HCT116 (cell line): ENCODE measurements at regions not wholly inside any gene's neighbourhood (a gene's known extent, or its start where the extent isn't known, plus 50 kb on each side); places are given as distances from the start of the nearest gene placed in this dataset.
A peak's percentile ranks its signal among the peaks of the same experiment; 100 is the strongest.

Experiments
- ATAC-seq: fragments of 200-7000 bp; cut with Tn5 transposase; 2 replicates; pipeline ENCODE4 v1.9.1; 2020; ENCODE audit warnings: mild to moderate bottlenecking, moderate library complexity
- BruUV-seq: library from RNA; stranded (reverse); fragments of 400-500 nt; replicated peaks from 2 replicates; lab custom pipeline; 2021; lab: Mats Ljungman, UMichigan
- CTCF ChIA-PET: fragments of 300-600 bp; sonication (Branson Sonifier 250); formaldehyde crosslinking; loops from one replicate; lab custom pipeline; 2021; ENCODE audit warnings: antibody characterized with exemption; lab: Charles Lee
- POLR2A ChIA-PET: fragments of 300-600, 350-600 bp; sonication (Branson Sonifier 250); formaldehyde crosslinking; loops from one replicate; lab custom pipeline; 2021; ENCODE audit warnings: antibody characterized with exemption; lab: Charles Lee
- RAD21 ChIA-PET, 2 experiments: fragments of 300-600 bp; sonication (Branson Sonifier 250); formaldehyde crosslinking; loops; one replicate each; lab custom pipeline; 2023; ENCODE audit warnings: low total read pairs in 2 of 2; ENCODE audit not compliant: uncharacterized antibody in 2 of 2, unreplicated experiment in 2 of 2, low non-redundant PET in 1 of 2; lab: Charles Lee
- DNase-seq: peaks from one replicate; pipeline ENCODE4 v3.0.0-alpha.2; 2010; ENCODE audit warnings: low read depth, low spot score
- H2AFZ ChIP-seq: fragments of 200-600 bp; shearing (Covaris generic), sonication (generic); 2 replicates; pipeline ENCODE4 v1.6.1; 2017; ENCODE audit warnings: low read depth, mixed run types, mixed read lengths, antibody characterized with exemption, low read length; ENCODE audit not compliant: poor library complexity, severe bottlenecking
- H3K27ac ChIP-seq: 2 replicates; pipeline ENCODE4 v1.5.1; 2012; ENCODE audit warnings: low read depth, low read length
- H3K27me3 ChIP-seq: fragments of 200-600 bp; sonication (generic); 2 replicates; pipeline ENCODE4 v1.6.1; 2016; ENCODE audit warnings: mixed run types, low read length, mixed read lengths; ENCODE audit not compliant: insufficient read depth
- H3K36me3 ChIP-seq, 2 experiments: fragments of 200-500 bp in 1 of 2; fragments of 200-600 bp in 1 of 2; sonication (Bioruptor generic) in 1 of 2; sonication (generic) in 1 of 2; 2 replicates each; pipeline versions ENCODE4 v1.5.1 to v1.6.1; 2014 to 2016; ENCODE audit warnings: low read length in 2 of 2, inconsistent platforms in 1 of 2, mixed read lengths in 1 of 2, mixed run types in 1 of 2; ENCODE audit not compliant: insufficient read depth in 2 of 2, control insufficient read depth in 1 of 2
- H3K4me1 ChIP-seq, 2 experiments: fragments of 200-600 bp in 1 of 2; sonication (generic) in 1 of 2; 2 replicates each; pipeline versions ENCODE4 v1.5.1 to v1.6.1; 2012 to 2017; ENCODE audit warnings: low read length in 2 of 2, inconsistent platforms in 1 of 2, mild to moderate bottlenecking in 1 of 2, mixed read lengths in 1 of 2, mixed run types in 1 of 2, moderate library complexity in 1 of 2; ENCODE audit not compliant: insufficient read depth in 2 of 2, control insufficient read depth in 1 of 2
- H3K4me2 ChIP-seq: fragments of 200-600 bp; sonication (generic); 2 replicates; pipeline ENCODE4 v1.6.1; 2017; ENCODE audit warnings: mixed run types, low read length, mixed read lengths
- H3K4me3 ChIP-seq, 2 experiments: fragments of 200-600 bp in 1 of 2; sonication (generic) in 1 of 2; replicated peaks in 1 of 2; 2 replicates each; pipeline ENCODE4 v1.5.1; 2011 to 2016; ENCODE audit warnings: low read length in 2 of 2, control low read depth in 1 of 2, low read depth in 1 of 2, mild to moderate bottlenecking in 1 of 2, mixed read lengths in 1 of 2, mixed run types in 1 of 2
- H3K79me2 ChIP-seq: fragments of 200-600 bp; sonication (generic); 2 replicates; pipeline ENCODE4 v1.6.1; 2017; ENCODE audit warnings: mild to moderate bottlenecking, mixed run types, low read length, moderate library complexity, mixed read lengths; ENCODE audit not compliant: insufficient read depth
- H3K9ac ChIP-seq: fragments of 200-600 bp; sonication (generic); 2 replicates; pipeline ENCODE4 v1.6.1; 2016; ENCODE audit warnings: low read length, mixed read lengths
- H3K9me2 ChIP-seq: fragments of 200-600 bp; sonication (generic), shearing (Covaris generic); 2 replicates; pipeline ENCODE4 v1.6.1; 2017; ENCODE audit warnings: mixed run types, mild to moderate bottlenecking, moderate library complexity; ENCODE audit not compliant: insufficient read depth
- H3K9me3 ChIP-seq, 2 experiments: fragments of 200-500 bp in 1 of 2; fragments of 200-600 bp in 1 of 2; sonication (Bioruptor generic) in 1 of 2; sonication (generic) in 1 of 2; 2 replicates each; pipeline ENCODE4 v1.6.1; 2014 to 2017; ENCODE audit warnings: low read length in 2 of 2, mixed read lengths in 2 of 2, inconsistent platforms in 1 of 2, low read depth in 1 of 2, mild to moderate bottlenecking in 1 of 2, mixed run types in 1 of 2, moderate library complexity in 1 of 2; ENCODE audit not compliant: control insufficient read depth in 1 of 2, insufficient read depth in 1 of 2
- H4K20me1 ChIP-seq: fragments of 200-600 bp; sonication (generic), shearing (Covaris generic); 2 replicates; pipeline ENCODE4 v1.6.1; 2017; ENCODE audit warnings: mixed run types, mild to moderate bottlenecking, moderate library complexity; ENCODE audit not compliant: insufficient read depth
- CBX3 ChIP-seq: IDR thresholded peaks from 2 replicates; pipeline ENCODE4 v1.6.1; 2012; ENCODE audit warnings: low read depth
- CEBPB ChIP-seq: IDR thresholded peaks from 2 replicates; pipeline ENCODE4 v1.6.1; 2012; ENCODE audit warnings: low read depth
- JUND ChIP-seq: IDR thresholded peaks from 2 replicates; pipeline ENCODE4 v1.6.1; 2012
- POLR2A ChIP-seq: IDR thresholded peaks from 2 replicates; pipeline ENCODE4 v1.7.0; 2011; ENCODE audit warnings: borderline replicate concordance; ENCODE audit not compliant: insufficient read depth, insufficient read length; ENCODE audit errors: extremely low read depth
- POLR2AphosphoS5 ChIP-seq: IDR thresholded peaks from 2 replicates; pipeline ENCODE4 v1.6.1; 2011; ENCODE audit warnings: mild to moderate bottlenecking, low read depth, low read length, moderate library complexity
- RAD21 ChIP-seq: IDR thresholded peaks from 2 replicates; pipeline ENCODE4 v1.6.1; 2012; ENCODE audit warnings: low read depth, mild to moderate bottlenecking
- YY1 ChIP-seq: IDR thresholded peaks from 2 replicates; pipeline ENCODE4 v1.6.1; 2011; ENCODE audit warnings: low read length, low read depth, moderate library complexity, mild to moderate bottlenecking; ENCODE audit not compliant: insufficient replicate concordance; ENCODE audit errors: extremely low read depth
- intact Hi-C: fragments of 100-400 bp; cut with micrococcal nuclease; formaldehyde crosslinking; loops from 2 replicates; pipeline ENCODE4 v1.10.0; 2022
- TF ChIP-seq, protein P1 (sequence below): IDR thresholded peaks from 2 replicates; pipeline ENCODE4 v1.6.1; 2012
- TF ChIP-seq, protein P2 (sequence below), 3 experiments: fragments of 200-600 bp in 1 of 3; sonication (generic) in 1 of 3; IDR thresholded peaks in 2 of 3; conservative IDR thresholded peaks in 1 of 3; 2 replicates each; pipeline ENCODE4 v1.5.1; 2012 to 2017; ENCODE audit warnings: low read depth in 2 of 3, low read length in 2 of 3, antibody characterized with exemption in 1 of 3, borderline replicate concordance in 1 of 3, control low read depth in 1 of 3, mild to moderate bottlenecking in 1 of 3, mixed read lengths in 1 of 3, mixed run types in 1 of 3, moderate library complexity in 1 of 3; ENCODE audit not compliant: insufficient read depth in 1 of 3

DNA sequence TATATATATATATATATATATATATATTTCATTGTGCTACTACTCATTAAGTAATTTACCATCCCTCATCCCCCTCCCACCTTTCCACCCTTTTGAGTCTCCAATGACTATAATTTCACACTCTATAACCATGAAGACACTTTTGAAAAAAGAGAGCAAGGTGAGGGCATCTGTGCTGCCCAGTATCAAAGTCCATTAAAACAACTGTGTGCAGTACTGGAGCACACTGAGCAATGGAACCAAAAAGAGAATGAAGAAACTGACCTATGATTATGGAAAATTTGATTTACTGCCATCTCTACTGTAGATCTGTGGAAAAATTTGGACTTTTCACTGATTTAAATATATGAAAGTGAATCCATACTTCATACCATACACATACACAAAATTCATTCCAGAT is 217.9 kb downstream of the COL4A1 start:
- H3K4me3 ChIP-seq = no peak overlapping the region
- H3K9me3 ChIP-seq = no peaks in the 10 kb centered on the region
- H3K27ac ChIP-seq = no peak overlapping the region
- no peak for DNase-seq
- TF ChIP-seq POLR2AphosphoS5 (no peak), POLR2A (no peak), JUND (no peak)
- TF ChIP-seq, protein P1, sequence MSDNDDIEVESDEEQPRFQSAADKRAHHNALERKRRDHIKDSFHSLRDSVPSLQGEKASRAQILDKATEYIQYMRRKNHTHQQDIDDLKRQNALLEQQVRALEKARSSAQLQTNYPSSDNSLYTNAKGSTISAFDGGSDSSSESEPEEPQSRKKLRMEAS = no peak
- TF ChIP-seq, all 23 proteins: peak for 0
- no peak overlapping the region for H3K4me2 ChIP-seq
- peaks cover 2 to 5% of the 10 kb centered on the region in 2 experiments; a peak in 3 of 4 replicates for H3K4me1 ChIP-seq
- peak overlapping the region; percentile 60 for H2AFZ ChIP-seq
- H3K9me2 ChIP-seq = no peaks in the 10 kb centered on the region
- H3K36me3 ChIP-seq = no peaks in the 10 kb centered on the region
- no peaks in the 10 kb centered on the region for H3K27me3 ChIP-seq
- no peak overlapping the region for H3K9ac ChIP-seq
- BruUV-seq = no TSS peak
- CTCF ChIA-PET = no interaction called here
- intact Hi-C loops = no loop called here
- no peak for ATAC-seq
- no peaks in the 10 kb centered on the region for H3K79me2 ChIP-seq
- no peaks in the 10 kb centered on the region for H4K20me1 ChIP-seq
- RAD21 ChIA-PET = no interaction called here
- POLR2A ChIA-PET = no interaction called here

DNA sequence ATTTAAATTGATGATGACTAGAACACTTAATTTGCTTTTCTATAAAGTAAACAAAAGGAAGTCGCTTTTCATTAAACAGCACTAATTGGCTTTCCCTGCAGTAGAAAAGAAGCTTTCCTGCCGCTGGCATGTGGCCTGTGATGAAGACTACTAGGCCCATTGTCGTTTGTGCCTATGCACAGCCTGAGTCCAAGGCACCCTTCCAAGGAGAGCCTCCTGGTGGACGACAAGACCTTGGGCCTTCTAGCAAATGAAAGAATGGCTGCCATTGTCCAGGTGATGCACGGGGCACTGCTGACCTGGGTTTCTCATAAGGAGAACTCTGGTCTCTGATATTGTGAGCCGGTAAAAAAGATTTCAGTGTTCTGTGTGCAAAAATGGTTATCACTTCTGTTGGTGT is 233.0 kb downstream of the COL4A1 start:
- intact Hi-C loops = no loop called here
- ChIA-PET POLR2A (no interaction called here), CTCF (no interaction called here), RAD21 (no interaction called here)
- Histone ChIP-seq H3K4me1 (no peaks in the 10 kb centered on the region), H4K20me1 (no peaks in the 10 kb centered on the region), H3K4me3 (no peak overlapping the region), H3K4me2 (no peak overlapping the region), H3K9ac (no peak overlapping the region), H3K36me3 (no peaks in the 10 kb centered on the region), H3K27ac (no peak overlapping the region), H3K79me2 (no peaks in the 10 kb centered on the region), H3K9me3 (no peaks in the 10 kb centered on the region), H3K27me3 (no peaks in the 10 kb centered on the region), H2AFZ (no peak overlapping the region), H3K9me2 (no peaks in the 10 kb centered on the region)
- no TSS peak for BruUV-seq
- TF ChIP-seq YY1 (peak; percentile 13), POLR2A (no peak), CBX3 (no peak), RAD21 (peak; percentile 26; the same call in 1 of the 2 replicates), CEBPB (no peak)
- TF ChIP-seq, protein P2, sequence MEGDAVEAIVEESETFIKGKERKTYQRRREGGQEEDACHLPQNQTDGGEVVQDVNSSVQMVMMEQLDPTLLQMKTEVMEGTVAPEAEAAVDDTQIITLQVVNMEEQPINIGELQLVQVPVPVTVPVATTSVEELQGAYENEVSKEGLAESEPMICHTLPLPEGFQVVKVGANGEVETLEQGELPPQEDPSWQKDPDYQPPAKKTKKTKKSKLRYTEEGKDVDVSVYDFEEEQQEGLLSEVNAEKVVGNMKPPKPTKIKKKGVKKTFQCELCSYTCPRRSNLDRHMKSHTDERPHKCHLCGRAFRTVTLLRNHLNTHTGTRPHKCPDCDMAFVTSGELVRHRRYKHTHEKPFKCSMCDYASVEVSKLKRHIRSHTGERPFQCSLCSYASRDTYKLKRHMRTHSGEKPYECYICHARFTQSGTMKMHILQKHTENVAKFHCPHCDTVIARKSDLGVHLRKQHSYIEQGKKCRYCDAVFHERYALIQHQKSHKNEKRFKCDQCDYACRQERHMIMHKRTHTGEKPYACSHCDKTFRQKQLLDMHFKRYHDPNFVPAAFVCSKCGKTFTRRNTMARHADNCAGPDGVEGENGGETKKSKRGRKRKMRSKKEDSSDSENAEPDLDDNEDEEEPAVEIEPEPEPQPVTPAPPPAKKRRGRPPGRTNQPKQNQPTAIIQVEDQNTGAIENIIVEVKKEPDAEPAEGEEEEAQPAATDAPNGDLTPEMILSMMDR (IDR thresholded peaks at IDR 0.05 in 2 of 3, conservative IDR thresholded peaks at IDR 0.05 in 1 of 3; ENCODE audit: borderline replicate concordance in 1 of 3, insufficient read depth in 1 of 3, low read depth in 2 of 3, low read length in 2 of 3) = peak in 2 of 3 experiments; percentile 18 to 23; a peak in 3 of 6 replicates
- no peak for DNase-seq
- peak; percentile 50 for ATAC-seq
